ENCODE measurements at regions not wholly inside any gene's neighbourhood (a gene's known extent, or its start where the extent isn't known, plus 50 kb on each side); places are given as distances from the start of the nearest gene placed in this dataset.
A peak's percentile ranks its signal among the peaks of the same experiment; 100 is the strongest.

DNA sequence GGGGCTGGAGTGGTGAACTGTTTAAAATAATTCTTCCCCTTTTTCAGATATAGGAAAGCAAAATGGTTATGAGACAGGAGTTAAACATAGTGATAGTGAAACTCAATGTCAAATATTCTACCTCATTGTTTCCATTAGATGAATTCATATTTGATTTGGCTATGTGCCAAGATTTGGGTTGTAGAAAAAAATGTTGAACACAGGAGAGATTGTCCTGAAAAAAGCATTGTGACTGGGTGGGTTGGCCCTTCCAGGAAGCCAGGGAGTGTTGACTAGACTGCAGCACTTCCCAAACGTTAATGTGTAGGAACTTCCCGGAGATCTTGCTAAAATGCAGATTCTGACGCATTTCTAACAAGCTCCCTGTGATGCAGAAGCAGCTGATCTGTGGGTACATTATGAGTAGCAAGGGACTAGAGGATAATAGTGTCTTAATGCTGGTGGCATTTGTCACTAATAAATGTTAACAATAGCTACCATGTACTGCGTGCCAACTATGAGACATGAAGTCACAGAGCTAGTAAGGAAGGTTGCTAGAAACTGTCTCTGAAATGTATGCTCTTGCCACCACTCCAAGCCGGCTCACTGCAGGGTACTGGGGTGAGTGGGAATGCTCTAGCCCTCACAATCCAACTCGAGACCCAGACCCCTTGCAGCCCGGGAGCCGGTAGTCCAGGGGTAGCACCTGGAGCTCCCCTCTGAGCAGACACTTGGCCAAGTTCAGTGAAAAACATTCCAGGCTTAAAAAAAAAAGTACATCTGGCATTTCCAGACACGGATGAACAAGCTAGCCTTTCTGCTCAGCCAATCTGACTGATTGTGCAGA is 120.6 kb downstream of the CD47 start:
- DNase-seq: no peak

DNA sequence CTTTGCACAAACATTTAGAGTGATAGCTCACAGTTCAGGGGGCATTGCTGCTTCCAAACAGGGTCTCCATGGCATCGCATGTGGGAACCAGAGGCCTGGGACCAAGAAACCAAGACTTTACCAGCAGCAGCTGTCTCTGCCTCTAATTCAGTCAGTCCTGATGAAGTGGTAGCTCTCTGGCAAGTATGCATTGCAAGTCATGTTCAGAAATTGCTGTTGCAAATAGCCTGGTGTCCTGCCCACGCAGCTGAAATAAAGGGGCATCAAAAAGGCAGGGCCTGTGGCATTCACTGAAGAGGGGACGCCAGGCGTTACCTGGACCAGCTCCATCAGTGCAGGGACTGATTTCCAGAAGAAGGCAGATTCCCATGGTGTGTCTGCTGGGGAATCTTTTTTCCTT is 121.3 kb downstream of the CD47 start:
- no peak for DNase-seq

DNA sequence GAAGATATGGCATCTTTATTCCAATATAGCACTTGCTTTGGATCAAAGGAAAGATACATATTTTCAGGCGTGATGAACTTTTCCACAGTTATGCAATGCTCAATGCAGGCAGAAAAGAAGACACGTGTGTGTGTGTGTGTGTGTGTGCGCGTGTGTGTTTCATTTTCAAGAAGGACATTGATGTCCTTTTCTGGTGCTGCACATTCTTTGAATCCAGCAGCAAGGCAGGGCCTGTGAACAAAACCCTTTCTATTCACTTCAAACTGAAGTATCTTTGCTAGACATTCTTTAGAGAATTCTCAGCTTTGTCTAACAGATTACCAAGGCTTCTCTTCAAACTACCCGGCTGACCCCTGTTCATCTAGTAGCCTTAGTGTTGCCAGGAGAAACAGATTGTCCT is 124.6 kb downstream of the CD47 start:
- DNase-seq: no peak

DNA sequence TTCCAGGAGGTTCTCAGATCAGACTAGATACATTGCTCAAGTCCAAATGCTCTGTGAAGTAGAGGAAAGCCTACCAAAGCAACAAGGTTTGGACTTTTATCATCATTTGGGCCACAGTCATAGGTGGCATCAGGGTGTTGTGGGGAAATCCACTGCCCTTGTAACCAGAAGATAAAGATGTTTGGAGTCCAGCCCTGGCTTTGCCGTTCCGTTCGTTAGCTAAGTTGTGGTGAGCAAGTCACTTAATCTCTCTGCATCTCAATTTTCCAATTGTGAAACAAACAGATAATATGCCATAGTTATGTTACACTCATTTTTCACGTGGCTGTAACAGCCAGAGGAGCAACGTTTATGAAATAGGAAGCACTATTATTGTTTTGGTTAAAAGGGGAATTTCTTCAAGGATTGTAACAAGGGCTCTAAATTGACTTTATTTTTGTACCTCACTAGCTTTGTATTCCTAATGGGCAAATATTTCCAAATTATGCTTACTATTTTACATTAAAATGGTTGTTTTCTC is 125.6 kb downstream of the CD47 start:
- DNase-seq: no peak

DNA sequence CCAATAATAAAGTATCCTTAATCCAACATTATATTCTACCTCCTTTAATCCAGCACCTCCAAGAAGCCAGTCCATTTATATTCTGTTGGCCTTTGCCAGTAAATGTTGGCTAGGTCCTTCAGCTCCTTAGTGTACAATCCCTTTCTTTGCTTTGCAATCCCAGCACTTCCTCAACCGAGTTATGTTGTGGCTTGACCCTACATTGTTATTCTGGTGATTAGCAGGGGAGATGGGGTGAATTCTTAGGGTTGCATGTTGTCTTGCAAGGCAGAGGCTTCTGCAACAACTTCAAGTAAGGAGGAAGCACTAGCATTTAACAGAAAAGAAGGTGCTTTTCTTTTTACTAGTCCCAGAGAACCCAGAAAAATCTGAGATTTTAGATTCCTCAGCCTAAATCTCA is 127.2 kb downstream of the CD47 start:
- DNase-seq: no peak

DNA sequence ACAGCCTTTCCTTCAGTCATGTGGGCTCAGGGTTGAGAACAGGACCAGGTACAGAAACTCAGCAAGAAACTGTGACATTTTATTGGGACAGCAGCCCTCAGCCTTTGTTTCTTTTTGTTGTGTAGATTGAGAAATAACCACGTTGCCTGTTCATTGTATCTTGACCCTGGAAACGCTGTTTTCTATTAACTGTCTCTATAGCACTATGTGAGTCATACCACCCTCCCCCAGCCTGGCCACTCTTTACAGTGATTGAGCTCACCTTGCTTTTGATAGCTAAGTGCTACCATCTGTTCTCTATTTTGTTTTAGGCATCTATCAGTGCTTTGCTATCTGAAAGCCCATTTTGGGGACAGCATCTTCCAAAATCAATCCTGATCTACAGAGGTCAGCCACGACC is 127.9 kb downstream of the CD47 start:
- no peak for DNase-seq

DNA sequence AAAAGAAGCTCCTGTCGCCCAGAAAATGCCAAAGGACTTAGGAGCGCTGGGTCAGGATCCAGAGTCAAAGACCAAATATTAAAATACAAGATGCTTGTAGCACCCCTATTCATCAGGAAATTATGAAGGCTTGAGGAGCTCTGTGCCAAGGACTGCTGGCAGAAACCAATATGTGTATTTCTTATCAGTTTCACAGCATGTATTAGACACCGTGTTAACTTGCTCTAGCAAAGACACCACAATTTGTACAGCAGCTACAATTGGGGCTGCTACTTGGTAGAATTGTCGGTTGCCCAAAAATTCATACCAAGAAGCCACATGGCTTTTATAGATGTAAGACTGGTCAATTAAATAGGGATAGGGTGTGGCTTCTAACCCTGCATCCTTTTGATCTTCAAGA is 128.8 kb downstream of the CD47 start:
- no peak for DNase-seq

DNA sequence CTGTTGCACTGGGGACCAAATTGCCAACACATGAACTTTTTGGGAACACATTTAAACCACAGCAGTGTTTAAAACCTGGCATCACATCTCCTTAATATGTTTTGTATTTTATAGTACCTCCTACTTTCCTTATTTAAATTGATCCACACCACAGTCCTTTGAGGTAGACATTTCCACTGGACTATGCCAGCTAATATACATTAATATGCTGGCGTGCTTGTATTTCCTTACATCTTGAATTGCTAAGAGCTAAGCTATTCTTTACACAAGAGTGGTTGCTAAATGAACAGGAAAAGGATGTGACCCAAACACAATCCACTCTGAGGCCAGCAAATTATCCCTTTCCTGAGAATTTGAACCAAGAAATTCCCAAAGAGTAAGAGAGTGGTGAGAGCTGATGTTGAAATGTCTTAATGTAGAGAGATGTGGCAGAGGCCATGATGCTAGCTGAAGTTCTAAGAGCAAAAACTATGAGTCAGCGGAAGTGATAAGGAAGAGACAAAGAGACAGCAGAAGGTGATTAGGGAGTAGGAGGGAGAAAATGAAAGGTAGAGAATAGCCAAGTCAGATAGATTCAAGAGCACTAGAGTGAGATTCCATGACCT is 131.2 kb downstream of the CD47 start:
- DNase-seq: no peak

DNA sequence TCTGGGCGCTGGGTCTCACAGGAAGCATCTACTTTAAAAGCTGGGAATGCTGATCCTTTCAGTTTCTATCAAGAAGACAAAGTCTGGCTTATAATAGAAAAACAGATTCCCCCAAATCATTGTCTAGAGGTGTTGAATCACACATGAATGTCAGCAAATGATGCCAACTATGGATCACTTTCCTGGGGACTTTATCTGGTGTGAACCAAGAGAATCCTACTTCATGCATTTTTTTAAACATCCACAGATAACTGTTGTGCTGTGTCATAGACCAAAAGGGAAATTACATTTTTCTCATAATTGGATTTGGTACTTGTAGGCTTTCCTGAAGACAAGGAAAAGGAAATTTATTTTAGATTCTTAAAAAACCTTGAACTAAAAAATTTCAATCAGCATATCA is 132.7 kb downstream of the CD47 start:
- no peak for DNase-seq

DNA sequence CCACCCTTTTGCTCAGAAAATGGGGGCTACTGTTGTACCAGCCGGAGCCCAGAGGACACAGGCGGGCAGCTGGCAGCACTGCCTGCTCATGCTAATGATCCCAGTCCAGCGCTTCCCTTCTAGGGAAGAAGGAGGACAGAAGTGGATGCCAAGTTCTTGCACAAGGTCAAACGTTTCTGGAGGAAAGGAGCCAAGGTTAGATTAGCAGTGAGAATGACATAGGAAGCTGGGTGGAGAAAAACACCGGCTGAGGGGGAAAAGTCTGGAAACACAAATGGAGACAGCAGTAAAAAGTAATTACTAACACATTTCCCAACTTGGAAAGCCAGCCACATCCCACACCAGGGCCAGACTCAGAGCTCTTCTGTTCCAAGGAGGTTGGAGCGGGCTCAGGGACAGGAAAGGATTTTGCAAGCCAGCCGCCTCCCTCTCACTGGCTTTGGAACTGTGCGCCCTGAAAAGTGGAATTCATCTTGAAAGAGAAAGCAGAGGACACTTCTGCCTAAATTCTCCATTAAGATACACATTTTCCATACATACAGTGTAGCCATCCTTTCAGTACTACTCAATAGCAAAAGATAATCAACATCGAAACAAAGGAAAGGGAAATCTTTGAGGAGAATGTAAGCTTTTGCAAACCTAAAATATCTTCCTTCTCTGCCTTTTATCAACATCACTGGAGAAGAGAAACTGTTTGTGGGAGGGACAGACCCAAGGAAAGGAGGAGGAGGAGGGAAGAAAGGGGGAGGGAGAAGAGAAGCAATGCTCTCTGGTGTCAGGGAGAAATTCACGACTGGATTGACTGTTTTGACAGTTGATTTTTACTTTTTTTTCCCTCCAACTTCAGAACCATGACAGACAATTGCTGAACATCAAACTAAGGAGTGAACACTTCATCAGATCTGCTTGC is 133.6 kb downstream of the CD47 start:
- no peak for DNase-seq

DNA sequence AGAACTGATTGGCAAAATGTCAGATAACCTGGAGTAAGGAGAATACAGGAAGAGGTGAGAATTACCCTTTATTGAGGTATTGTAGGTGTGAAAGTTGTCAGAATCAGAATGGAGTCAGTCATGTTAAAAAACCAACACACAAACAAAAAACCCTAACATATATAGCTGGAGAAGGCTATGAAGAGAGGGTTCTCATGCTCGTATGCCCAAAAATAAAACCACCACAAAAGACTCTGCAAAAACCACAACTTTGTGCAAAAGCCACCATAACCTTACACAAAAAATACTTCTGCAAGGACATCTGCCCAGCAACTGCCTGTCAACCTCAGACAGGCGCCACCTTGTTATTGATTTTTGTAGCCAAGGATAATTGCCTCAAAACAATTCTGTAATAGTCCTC is 136.0 kb downstream of the CD47 start:
- no peak for DNase-seq

DNA sequence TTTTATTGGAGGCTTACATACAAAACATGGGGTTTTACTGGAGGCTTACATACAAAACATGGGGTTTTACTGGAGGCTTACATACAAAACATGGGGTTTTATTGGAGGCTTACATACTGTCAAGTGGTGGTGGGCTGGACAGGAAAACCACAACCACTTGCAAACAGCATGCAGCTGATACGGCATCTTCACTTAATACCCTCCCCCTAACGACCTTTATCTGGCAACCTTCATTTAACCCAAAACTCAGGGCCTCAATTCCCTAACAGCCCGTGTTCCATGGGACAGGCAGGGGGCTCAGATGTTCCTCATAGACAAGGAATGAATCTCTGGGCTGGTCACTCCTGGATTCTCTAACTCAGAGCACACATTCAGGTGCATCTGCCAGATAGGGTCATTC is 137.1 kb downstream of the CD47 start:
- DNase-seq: no peak

DNA sequence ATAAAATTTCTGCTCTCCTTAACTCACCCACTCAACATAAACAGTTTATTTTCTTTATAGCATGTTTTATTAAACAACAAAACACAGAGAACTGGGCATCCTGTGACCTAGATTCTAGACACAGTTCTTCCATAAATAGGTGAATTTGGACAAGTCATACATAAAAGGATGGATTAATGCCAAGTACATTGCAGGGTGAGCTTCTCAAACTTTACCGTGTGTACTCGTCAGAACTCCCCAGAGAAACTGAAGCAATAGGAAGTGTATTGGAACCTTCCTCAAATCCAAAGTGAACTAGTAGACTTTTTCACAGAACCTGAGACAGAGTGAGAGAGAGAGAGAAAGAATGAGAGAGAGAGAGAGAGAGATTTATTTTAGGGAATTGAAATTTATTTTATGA is 139.7 kb downstream of the CD47 start:
- no peak for DNase-seq

DNA sequence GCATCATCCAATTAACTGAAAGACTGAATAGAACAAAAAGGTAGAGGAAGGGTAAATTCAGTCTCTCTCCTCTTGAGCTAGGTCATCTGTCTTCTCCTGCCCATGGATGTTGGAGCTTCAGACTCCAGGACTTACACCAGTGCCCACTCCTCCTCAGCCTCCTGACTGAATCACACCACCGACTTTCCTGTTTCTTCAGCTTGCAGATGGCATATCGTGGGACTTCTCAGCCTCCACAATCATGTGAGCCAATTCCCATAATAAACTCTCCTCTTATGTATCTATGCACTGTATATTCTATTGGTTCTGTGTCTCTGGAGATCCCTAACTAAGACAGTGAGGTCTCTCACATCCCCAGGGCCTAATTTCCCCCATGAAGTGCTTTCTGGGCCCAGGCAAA is 140.4 kb downstream of the CD47 start:
- no peak for DNase-seq

DNA sequence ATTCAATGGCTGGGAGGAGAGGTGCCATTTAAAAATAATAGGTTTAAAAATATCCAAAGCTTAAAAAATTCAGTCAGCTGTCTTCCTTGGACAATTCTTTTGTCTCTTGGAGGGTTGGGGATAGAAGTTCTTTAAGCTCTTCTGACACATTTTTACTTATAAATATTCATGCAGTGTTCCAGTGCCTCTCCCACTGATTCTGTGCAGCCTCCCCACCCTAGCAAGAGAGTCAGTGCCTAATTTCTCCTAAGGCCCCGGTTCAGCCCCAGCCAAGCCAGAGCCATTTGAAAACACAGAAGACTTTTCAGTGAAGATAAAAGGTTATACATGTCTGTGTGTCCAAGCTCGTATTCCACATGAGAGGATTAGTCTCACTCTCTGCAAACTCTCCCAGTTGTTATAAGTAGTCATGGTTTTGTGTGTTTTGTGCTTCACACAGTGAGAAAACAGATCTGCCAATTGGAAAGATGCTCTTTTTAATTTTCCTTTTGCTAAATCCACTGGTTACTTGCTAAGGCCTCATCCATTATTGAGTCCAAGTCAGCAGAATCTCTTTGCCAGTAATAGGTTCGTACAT is 141.3 kb downstream of the CD47 start:
- no peak for DNase-seq

DNA sequence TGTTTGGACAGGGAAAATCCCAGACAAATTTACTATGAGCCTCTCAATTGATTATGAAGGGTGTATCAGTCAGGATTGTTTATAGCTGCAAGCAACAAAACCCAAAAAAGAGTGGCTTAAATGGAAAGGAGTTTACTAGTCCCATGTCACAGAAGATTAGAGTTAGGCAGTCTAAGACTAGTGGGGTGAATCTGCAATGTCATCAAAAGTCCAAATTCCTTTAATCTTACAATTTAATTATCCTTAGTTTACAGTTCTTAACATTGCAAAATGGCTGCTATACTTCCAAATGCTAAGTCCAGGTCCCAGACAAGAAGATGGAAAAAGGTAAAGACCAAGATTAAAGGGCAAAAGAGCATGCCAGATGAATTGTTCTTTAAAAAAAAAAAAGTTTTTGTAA is 143.6 kb downstream of the CD47 start:
- no peak for DNase-seq

DNA sequence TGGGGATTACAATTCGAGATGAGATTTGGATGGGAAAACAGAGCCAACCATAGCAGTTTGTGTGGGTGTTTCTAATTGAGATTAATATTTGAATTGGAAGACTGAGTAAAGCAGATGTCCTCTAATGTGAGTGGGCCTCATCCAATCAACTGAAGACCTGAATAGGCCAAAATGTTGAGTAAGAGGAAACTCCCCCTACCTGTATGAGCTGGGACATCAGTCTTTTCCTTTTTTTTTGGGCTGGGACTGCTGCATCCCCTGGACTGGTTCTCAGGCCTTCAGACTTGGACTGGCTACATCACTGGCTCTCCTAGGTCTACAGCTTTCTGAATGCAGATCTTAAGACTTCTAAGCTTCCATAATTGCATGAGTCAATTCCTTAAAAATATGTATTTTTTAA is 144.1 kb downstream of the CD47 start:
- no peak for DNase-seq

DNA sequence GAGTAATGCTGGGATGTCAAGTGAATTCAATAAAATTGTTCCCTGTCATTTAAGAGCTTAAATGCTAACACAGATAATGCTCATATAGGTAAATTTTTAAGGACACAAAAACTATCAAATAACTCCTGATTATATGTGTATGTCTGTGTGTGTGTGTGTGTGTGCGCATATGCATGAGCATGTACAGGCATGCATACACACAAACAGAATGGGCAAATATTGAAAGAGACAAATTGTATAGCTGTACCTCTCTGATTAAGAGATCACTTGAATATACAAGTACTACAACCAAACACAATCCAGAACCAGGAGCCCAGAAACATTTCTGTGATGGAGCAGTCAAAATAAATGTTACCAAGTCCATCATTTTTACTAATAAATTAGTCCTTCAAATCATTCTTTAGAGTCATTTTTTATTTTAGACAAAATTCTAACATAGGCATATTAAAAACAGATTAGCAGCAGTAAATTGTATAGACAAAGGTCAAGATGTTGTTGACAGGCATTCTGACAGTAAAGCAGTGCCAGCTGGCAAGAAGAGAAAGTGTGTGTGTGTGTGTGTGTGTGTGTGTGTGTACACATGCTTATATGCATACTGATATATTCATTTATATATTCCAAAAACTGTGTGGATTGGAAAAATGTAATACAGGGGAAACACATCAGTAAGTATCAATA is 145.3 kb downstream of the CD47 start:
- no peak for DNase-seq

DNA sequence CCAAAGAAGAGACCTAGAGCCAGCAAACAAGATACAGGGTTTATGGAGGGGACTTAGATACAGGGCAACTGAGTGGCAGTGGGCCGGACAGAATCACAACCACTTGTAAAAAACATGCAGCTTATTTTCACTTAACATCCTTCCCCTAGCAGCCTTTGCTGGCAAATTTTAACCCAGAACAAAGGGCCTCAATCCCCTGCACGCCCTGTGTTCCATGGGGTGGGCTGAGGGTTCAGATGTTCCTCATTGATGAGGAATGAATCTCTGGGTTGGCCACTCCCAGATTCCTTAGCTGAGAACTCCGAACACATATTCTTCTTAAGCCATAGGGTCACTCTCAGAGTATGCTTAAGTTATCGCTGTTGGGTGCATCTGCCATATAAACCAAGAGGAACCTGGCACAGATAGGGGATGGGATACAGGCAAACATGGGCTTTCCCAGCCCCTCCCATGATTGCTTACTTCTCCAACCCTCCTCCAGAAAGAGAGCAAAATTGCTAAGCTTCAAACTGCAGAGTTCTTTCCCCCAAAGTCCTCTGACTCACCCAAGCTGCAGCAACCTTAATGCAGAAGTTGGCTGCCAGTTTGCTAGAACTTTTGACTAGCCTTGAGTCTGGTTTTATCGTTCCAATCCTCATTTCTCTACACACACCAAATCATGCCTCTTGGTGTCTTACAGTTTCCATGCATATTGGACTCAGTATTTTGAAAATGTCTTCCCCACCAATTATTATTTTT is 146.9 kb downstream of the CD47 start:
- DNase-seq: no peak

DNA sequence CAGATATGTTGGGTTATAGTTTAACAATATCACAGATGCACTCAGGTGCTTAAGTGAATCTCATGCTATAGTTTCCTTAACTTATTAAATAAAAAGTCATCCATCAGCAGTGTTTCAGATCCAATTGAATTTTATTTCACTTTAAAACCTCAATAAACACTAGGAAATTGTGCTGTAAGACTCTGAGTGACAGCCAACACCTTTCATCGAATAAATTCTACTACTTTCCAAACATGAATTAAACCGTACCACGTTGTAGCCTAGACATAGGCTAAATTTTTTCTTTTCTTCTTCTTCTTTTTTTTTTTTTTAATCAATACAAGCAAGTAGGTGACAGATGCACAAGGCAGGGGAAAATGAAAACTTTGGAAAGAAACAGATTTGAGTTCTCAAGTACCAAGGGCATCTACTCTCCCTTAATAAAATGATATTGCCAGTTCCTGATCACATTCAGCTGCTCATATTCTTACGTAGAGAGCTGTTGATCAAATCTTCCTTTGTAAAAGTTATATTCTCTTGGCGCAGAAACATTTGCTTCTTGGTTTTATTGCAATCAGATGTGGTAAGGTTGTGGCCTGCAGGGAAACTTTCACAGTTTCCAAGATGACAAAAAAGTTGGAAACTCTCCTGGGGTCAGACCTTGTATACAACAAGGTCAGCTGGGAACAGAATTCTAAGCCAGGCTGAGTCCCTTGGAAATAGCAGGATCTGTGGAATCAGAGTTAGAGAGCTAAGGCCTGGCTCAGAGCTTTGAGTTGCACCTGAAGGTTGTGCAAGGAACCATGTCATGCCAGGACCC is 147.7 kb downstream of the CD47 start:
- no peak for DNase-seq

DNA sequence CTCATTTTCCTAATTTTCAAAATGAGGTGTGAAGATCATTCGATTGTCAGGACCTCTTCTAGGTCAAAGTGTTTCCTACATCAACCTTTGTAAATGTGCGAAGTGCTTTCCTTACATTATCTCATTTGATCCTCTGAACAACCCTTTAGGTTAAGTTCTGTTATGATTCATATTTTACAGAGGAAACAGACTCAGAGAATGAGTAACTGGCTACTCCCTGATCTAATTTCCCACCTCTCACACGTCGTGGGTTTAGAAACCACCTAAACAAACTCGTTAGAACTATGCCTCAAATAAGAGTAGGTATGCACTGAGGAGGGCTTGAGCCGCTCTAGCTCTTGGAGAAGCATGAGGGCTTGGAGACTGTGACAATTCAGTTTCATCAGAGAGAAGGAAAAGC is 148.6 kb downstream of the CD47 start:
- DNase-seq: peak; percentile 54

All from stimulated activated CD4-positive, alpha-beta T cell treated with anti-CD3 and anti-CD28 coated beads, Interleukin-4, amount 100 ng/mL, for 24 hours (primary cell).